ENCODE measurements at regions not wholly inside any gene's neighbourhood (a gene's known extent, or its start where the extent isn't known, plus 50 kb on each side); places are given as distances from the start of the nearest gene placed in this dataset.

DNA sequence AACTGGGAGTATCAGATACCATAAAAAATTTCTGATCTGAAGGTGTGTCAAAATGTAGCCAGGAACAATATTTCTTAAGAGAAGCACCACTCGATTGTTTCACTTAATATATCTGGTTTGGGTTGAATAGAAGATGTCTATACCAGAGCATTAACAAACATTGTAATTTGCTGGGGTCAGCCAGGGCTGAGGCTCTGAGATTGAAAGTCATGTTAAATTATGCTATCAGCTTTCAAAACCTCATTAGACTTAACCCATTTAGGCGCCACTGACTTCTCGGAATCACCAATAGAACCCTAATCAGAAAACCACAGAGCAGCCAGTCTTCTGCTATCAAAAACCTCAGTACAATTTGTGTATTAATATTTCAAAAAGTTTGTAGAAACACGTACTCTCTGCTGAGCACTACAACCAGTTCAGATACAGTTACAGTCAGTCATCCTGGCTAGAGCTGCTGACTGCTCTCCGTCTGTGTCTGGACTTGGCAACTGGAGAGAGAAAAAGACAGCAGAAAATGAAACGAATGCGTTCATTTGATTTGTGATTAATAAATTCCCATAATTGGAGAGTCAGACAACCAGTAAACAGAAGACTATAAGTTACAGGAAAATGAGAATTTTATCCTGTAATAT lies 848.6 kb upstream of the PABPC4L start:
- TF ChIP-seq, protein P1, sequence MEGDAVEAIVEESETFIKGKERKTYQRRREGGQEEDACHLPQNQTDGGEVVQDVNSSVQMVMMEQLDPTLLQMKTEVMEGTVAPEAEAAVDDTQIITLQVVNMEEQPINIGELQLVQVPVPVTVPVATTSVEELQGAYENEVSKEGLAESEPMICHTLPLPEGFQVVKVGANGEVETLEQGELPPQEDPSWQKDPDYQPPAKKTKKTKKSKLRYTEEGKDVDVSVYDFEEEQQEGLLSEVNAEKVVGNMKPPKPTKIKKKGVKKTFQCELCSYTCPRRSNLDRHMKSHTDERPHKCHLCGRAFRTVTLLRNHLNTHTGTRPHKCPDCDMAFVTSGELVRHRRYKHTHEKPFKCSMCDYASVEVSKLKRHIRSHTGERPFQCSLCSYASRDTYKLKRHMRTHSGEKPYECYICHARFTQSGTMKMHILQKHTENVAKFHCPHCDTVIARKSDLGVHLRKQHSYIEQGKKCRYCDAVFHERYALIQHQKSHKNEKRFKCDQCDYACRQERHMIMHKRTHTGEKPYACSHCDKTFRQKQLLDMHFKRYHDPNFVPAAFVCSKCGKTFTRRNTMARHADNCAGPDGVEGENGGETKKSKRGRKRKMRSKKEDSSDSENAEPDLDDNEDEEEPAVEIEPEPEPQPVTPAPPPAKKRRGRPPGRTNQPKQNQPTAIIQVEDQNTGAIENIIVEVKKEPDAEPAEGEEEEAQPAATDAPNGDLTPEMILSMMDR (IDR thresholded peaks at IDR 0.05): no peak
- H3K27ac ChIP-seq: no peak overlapping the region
- H3K9me3 ChIP-seq: no peaks in the 10 kb centered on the region
- no peaks in the 10 kb centered on the region for H3K27me3 ChIP-seq (ENCODE audit: insufficient read depth in 3 of 3, low read length in 2 of 3)
- intact Hi-C loops (cut with DNase I): no loop called here
- no peak overlapping the region for H3K4me3 ChIP-seq
- 31 to 35% (median 33%) methylated on average over 7 of the region's 7 CpGs for WGBS, 3 donors
- H3K4me1 ChIP-seq: no peaks in the 10 kb centered on the region
- DNase-seq (no peak), ATAC-seq (no peak)
- H3K36me3 ChIP-seq (ENCODE audit: insufficient read depth in 1 of 2, low read depth in 1 of 2): no peaks in the 10 kb centered on the region

DNA sequence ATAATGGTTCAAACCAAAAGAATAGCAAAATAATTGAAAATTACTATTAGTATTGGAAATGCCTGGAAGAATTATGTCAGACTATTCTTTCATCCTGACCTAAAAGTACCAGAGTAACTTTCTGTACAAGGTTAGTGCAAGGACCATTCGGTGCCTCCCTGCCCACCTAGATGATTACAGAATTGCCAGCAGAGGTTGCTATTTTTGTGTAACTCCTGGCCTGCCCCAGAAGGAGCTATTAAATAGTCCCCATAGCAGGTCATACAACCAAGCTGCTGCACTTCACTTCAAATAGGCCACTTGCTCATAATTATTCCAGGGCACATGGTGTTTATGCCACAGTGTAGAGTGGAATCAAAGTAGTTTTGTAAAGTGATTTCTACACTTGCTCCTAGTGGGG lies 831.1 kb upstream of the PABPC4L start:
- DNase-seq: no peak
- Histone ChIP-seq H3K27me3 (ENCODE audit: insufficient read depth in 3 of 3, low read length in 2 of 3) (no peaks in the 10 kb centered on the region), H3K36me3 (ENCODE audit: insufficient read depth in 1 of 2, low read depth in 1 of 2) (no peaks in the 10 kb centered on the region), H3K27ac (no peak overlapping the region), H3K4me3 (no peak overlapping the region), H3K9me3 (no peaks in the 10 kb centered on the region), H3K4me1 (no peaks in the 10 kb centered on the region)
- 64 to 89% (median 79%) methylated on average over 1 of the region's 1 CpG for WGBS, 3 donors
- no peak for ATAC-seq
- TF ChIP-seq, protein P1 (IDR thresholded peaks at IDR 0.05): no peak
- intact Hi-C loops (cut with DNase I): no loop called here

DNA sequence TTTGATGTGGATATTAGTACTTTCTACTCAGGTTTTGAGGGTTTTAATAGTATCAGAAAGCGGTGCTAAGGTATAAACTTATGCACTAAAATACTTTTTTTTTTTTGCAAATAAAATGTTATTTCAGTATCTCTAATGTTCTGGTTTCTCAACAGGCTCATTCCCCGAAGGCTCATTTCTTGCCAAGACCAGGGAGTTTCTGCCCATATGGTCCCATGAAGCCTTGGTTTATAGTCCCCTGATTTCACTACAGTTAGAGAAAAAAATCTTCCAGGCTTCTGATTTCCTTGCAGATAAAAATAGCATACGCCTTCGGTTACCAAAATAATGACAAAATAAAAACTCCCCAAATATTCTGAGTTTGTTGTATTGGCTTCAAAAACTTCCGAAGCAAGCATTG lies 814.2 kb upstream of the PABPC4L start:
- intact Hi-C loops (cut with DNase I): no loop called here
- no peaks in the 10 kb centered on the region for H3K4me1 ChIP-seq
- DNase-seq: no peak
- peaks cover 3% of the 10 kb centered on the region for H3K9me3 ChIP-seq
- no peaks in the 10 kb centered on the region for H3K27me3 ChIP-seq (ENCODE audit: insufficient read depth in 3 of 3, low read length in 2 of 3)
- TF ChIP-seq, protein P1 (IDR thresholded peaks at IDR 0.05): no peak
- H3K36me3 ChIP-seq (ENCODE audit: insufficient read depth in 1 of 2, low read depth in 1 of 2): no peaks in the 10 kb centered on the region
- 55 to 57% (median 56%) methylated on average over 5 of the region's 5 CpGs for WGBS, 3 donors
- no peak overlapping the region for H3K4me3 ChIP-seq
- H3K27ac ChIP-seq: no peak overlapping the region
- no peak for ATAC-seq

DNA sequence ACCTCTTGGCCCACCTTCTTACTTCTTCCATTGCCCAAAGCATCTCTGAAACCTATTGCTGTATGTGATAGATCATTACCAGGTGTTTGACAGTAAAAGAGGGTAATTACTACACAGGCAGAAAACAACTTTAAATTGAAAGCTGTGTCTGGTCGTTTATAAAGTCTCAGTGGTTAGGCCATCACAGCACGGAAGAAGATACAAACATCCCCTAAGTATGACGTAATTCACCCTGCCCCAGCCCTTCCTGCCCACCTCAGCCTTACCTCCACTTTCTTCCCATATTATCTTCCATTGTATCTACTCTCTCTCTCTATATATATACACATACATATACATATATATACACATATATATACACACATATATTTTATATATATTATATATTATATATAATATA lies 805.8 kb upstream of the PABPC4L start:
- TF ChIP-seq, protein P1 (IDR thresholded peaks at IDR 0.05): no peak
- H3K27ac ChIP-seq: no peak overlapping the region
- no peak for DNase-seq
- no peaks in the 10 kb centered on the region for H3K4me1 ChIP-seq
- H3K36me3 ChIP-seq (ENCODE audit: insufficient read depth in 1 of 2, low read depth in 1 of 2): no peaks in the 10 kb centered on the region
- H3K27me3 ChIP-seq (ENCODE audit: insufficient read depth in 3 of 3, low read length in 2 of 3): no peaks in the 10 kb centered on the region
- intact Hi-C loops (cut with DNase I): no loop called here
- no peak for ATAC-seq
- 71 to 88% (median 77%) methylated on average over 3 of the region's 3 CpGs for WGBS, 3 donors
- no peaks in the 10 kb centered on the region for H3K9me3 ChIP-seq
- H3K4me3 ChIP-seq: no peak overlapping the region

DNA sequence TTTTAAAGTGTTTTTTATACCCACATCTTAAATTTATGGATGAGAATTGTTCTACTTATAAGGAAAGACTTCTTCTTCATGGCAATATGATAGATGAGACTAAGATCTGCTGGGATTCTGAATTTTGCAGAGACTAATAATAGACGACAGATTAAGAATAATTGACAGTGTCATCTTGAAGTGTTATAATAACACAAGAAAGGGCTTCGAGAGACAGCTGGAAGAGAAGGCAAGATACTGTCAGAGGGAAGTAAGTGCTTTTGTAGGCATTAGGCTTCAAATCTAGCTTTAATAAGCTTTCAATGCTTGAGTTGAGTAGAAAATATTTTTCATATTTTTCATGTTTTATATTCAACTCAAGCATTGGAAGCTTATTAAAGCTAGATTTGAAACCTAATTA lies 797.6 kb upstream of the PABPC4L start:
- Histone ChIP-seq H3K27me3 (ENCODE audit: insufficient read depth in 3 of 3, low read length in 2 of 3) (no peaks in the 10 kb centered on the region), H3K9me3 (no peaks in the 10 kb centered on the region), H3K4me3 (no peak overlapping the region), H3K4me1 (no peaks in the 10 kb centered on the region), H3K27ac (no peak overlapping the region), H3K36me3 (ENCODE audit: insufficient read depth in 1 of 2, low read depth in 1 of 2) (no peaks in the 10 kb centered on the region)
- DNase-seq (no peak), ATAC-seq (no peak)
- TF ChIP-seq, protein P1 (IDR thresholded peaks at IDR 0.05): no peak
- WGBS, 3 donors: 85 to 86% (median 85%) methylated on average over 2 of the region's 2 CpGs
- intact Hi-C loops (cut with DNase I): no loop called here
